SK-N-SH treated with all-trans-retinoic acid at 6 μM for 48 hours (cell line): ENCODE measurements at regions not wholly inside any gene's neighbourhood (a gene's known extent, or its start where the extent isn't known, plus 50 kb on each side); places are given as distances from the start of the nearest gene placed in this dataset.

Source experiments
- ARNTL ChIP-seq: fragments of 450-650 bp; formaldehyde crosslinking; IDR thresholded peaks from 2 replicates; pipeline ENCODE4 v1.5.0; 2020; ENCODE audit warnings: low read depth, mild to moderate bottlenecking, moderate library complexity, borderline replicate concordance
- BACH2 ChIP-seq: fragments of 250-450 bp; sonication (Bioruptor Pico); IDR thresholded peaks from 2 replicates; pipeline ENCODE4 v1.9.0; 2021; ENCODE audit warnings: mild to moderate bottlenecking, borderline replicate concordance
- ESRRG ChIP-seq: fragments of 250-450 bp; sonication (Bioruptor Pico); IDR thresholded peaks from 2 replicates; pipeline ENCODE4 v1.6.1; 2021; ENCODE audit warnings: mild to moderate bottlenecking
- ISL1 ChIP-seq: fragments of 250-450 bp; sonication (Bioruptor Pico); IDR thresholded peaks from 2 replicates; pipeline ENCODE4 v2.1.2; 2022; ENCODE audit warnings: mild to moderate bottlenecking, moderate library complexity
- RARB ChIP-seq: fragments of 250-450 bp; sonication (Bioruptor Pico); IDR thresholded peaks from 2 replicates; pipeline ENCODE4 v1.8.0; 2021; ENCODE audit warnings: mild to moderate bottlenecking, moderate library complexity
- SNAI2 ChIP-seq: fragments of 250-450 bp; sonication (Bioruptor Pico); IDR thresholded peaks from 2 replicates; pipeline ENCODE4 v1.5.0; 2020; ENCODE audit warnings: mild to moderate bottlenecking, moderate library complexity
- TOX ChIP-seq: fragments of 250-450 bp; sonication (Bioruptor Pico); IDR thresholded peaks from 2 replicates; pipeline ENCODE4 v1.8.0; 2021; ENCODE audit warnings: mild to moderate bottlenecking, moderate library complexity, borderline replicate concordance
- ZNF70 ChIP-seq: fragments of 450-650 bp; formaldehyde crosslinking; IDR thresholded peaks from 2 replicates; pipeline ENCODE4 v1.5.0; 2020; ENCODE audit warnings: mild to moderate bottlenecking, moderate library complexity
- TF ChIP-seq, protein P1 (sequence below): fragments of 250-450 bp; sonication (Bioruptor Pico); IDR thresholded peaks from 2 replicates; pipeline ENCODE4 v1.8.0; 2020; ENCODE audit warnings: mild to moderate bottlenecking, moderate library complexity, borderline replicate concordance

GRCh38 chr2:191748528-191749180 is 70.7 kb downstream of the NABP1 start:
- no peak for TF ChIP-seq RARB (CRISPR knock-in tag)
- TF ChIP-seq TOX (CRISPR knock-in tag): no peak
- TF ChIP-seq SNAI2: no peak
- TF ChIP-seq, protein P1, sequence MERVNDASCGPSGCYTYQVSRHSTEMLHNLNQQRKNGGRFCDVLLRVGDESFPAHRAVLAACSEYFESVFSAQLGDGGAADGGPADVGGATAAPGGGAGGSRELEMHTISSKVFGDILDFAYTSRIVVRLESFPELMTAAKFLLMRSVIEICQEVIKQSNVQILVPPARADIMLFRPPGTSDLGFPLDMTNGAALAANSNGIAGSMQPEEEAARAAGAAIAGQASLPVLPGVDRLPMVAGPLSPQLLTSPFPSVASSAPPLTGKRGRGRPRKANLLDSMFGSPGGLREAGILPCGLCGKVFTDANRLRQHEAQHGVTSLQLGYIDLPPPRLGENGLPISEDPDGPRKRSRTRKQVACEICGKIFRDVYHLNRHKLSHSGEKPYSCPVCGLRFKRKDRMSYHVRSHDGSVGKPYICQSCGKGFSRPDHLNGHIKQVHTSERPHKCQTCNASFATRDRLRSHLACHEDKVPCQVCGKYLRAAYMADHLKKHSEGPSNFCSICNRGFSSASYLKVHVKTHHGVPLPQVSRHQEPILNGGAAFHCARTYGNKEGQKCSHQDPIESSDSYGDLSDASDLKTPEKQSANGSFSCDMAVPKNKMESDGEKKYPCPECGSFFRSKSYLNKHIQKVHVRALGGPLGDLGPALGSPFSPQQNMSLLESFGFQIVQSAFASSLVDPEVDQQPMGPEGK (CRISPR knock-in tag): no peak
- TF ChIP-seq BACH2: no peak
- no peak for TF ChIP-seq ESRRG (CRISPR knock-in tag)
- no peak for TF ChIP-seq ZNF70 (CRISPR knock-in tag)
- no peak for TF ChIP-seq ISL1 (CRISPR knock-in tag)
- TF ChIP-seq ARNTL (CRISPR knock-in tag): no peak
